ENCODE measurements at regions not wholly inside any gene's neighbourhood (a gene's known extent, or its start where the extent isn't known, plus 50 kb on each side); places are given as distances from the start of the nearest gene placed in this dataset.

- TF ChIP-seq CTCF (IDR thresholded peaks at IDR 0.05 in 4 of 5, conservative IDR thresholded peaks at IDR 0.05 in 1 of 5) (no peak), POLR2A (IDR thresholded peaks at IDR 0.05) (no peak)
Measured at GRCh38 chr6:8852332-8852731, 417.0 kb upstream of the SLC35B3 start.

All from gastrocnemius medialis (tissue), 4 donors.